Mesendoderm (in vitro differentiated cells): ENCODE measurements at regions not wholly inside any gene's neighbourhood (a gene's known extent, or its start where the extent isn't known, plus 50 kb on each side); places are given as distances from the start of the nearest gene placed in this dataset.
A peak's percentile ranks its signal among the peaks of the same experiment; 100 is the strongest.

Experiments
- DNase-seq: peaks from one replicate; pipeline ENCODE4 v3.0.0; 2013
- H2AK5ac ChIP-seq: 2 replicates; pipeline ENCODE4 v1.6.1; 2013; ENCODE audit warnings: low read length, inconsistent platforms
- H2BK120ac ChIP-seq: 2 replicates; pipeline ENCODE4 v1.6.1; 2013; ENCODE audit warnings: low read depth, mild to moderate bottlenecking, low read length, moderate library complexity, mixed read lengths
- H2BK15ac ChIP-seq: replicated peaks from 2 replicates; pipeline ENCODE4 v1.6.1; 2013; ENCODE audit warnings: low read depth, mild to moderate bottlenecking, moderate library complexity
- H2BK5ac ChIP-seq: 2 replicates; pipeline ENCODE4 v1.6.1; 2013; ENCODE audit warnings: low read length, inconsistent platforms
- H3K18ac ChIP-seq: 2 replicates; pipeline ENCODE4 v1.6.1; 2013; ENCODE audit warnings: mild to moderate bottlenecking, low read length, mixed read lengths
- H3K23ac ChIP-seq: one replicate; pipeline ENCODE4 v1.6.1; 2013; ENCODE audit warnings: low read length
- H3K27ac ChIP-seq: 2 replicates; pipeline ENCODE4 v1.5.1; 2013; ENCODE audit warnings: low read depth, mild to moderate bottlenecking, inconsistent platforms, low read length, moderate library complexity
- H3K27me3 ChIP-seq: 2 replicates; pipeline ENCODE4 v1.6.1; 2013; ENCODE audit warnings: low read length, control low read depth, mild to moderate bottlenecking, inconsistent platforms; ENCODE audit not compliant: insufficient read depth, poor library complexity
- H3K36me3 ChIP-seq: 2 replicates; pipeline ENCODE4 v1.6.1; 2013; ENCODE audit warnings: low read length, inconsistent platforms; ENCODE audit not compliant: control insufficient read depth, insufficient read depth
- H3K4ac ChIP-seq: one replicate; pipeline ENCODE4 v1.6.1; 2013; ENCODE audit warnings: low read depth, mild to moderate bottlenecking, low read length, moderate library complexity
- H3K4me1 ChIP-seq: 2 replicates; pipeline ENCODE4 v1.6.1; 2013; ENCODE audit warnings: low read depth, low read length, inconsistent platforms; ENCODE audit not compliant: control insufficient read depth
- H3K4me2 ChIP-seq: 2 replicates; pipeline ENCODE4 v1.6.1; 2013; ENCODE audit warnings: low read length
- H3K4me3 ChIP-seq: 2 replicates; pipeline ENCODE4 v1.5.1; 2013; ENCODE audit warnings: mild to moderate bottlenecking, low read length
- H3K56ac ChIP-seq: one replicate; pipeline ENCODE4 v1.6.1; 2013; ENCODE audit warnings: low read length
- H3K79me1 ChIP-seq: 2 replicates; pipeline ENCODE4 v1.6.1; 2013; ENCODE audit warnings: low read length, inconsistent platforms
- H3K79me2 ChIP-seq: 2 replicates; pipeline ENCODE4 v1.6.1; 2013; ENCODE audit warnings: mild to moderate bottlenecking, low read length; ENCODE audit not compliant: control insufficient read depth, insufficient read depth
- H3K9ac ChIP-seq: 2 replicates; pipeline ENCODE4 v1.6.1; 2013; ENCODE audit warnings: low read length, inconsistent platforms
- H4K5ac ChIP-seq: one replicate; pipeline ENCODE4 v1.6.1; 2013; ENCODE audit warnings: low read length
- H4K8ac ChIP-seq: one replicate; pipeline ENCODE4 v1.6.1; 2013; ENCODE audit warnings: low read depth, mild to moderate bottlenecking, control low read depth, low read length, moderate library complexity
- WGBS: extraction: QIAGEN DNeasy Blood & Tissue Kit; methylation state at CpG from one replicate; pipeline ENCODE4 v1.1.7; 2013; ENCODE audit warnings: low lambda C conversion rate, missing lambda C conversion rate; ENCODE audit not compliant: insufficient coverage; ENCODE audit errors: extremely low coverage; 5-methylcytosine and 5-hydroxymethylcytosine counted together

DNA sequence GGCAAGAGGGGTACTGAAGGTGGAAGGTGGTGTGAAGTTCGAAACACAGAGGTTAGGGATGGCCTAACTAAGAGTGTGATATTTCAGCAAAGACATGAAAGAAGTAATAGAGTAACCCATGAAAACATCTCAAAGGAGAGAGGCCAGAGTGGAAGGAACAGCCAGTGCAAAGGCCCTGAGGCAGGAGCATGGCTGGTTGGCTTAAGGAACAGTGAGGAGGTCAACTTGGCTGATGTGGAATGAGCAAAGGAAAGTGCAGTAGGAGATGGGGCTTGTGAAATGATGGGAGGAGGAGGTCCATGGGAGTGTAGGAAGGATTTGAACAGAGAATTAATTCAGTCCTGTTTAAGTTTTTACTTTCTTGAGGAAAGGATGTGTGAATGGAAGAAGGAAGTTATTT, 178.3 kb upstream of the ZNF608 start:
- Histone ChIP-seq H3K79me2 (no peaks in the 10 kb centered on the region), H3K36me3 (no peaks in the 10 kb centered on the region), H2BK120ac (no peak overlapping the region), H3K4me3 (no peak overlapping the region), H3K27ac (no peak overlapping the region), H3K18ac (no peak overlapping the region), H3K4me1 (peaks cover 12% of the 10 kb centered on the region), H3K9ac (no peak overlapping the region), H3K56ac (no peak overlapping the region), H2BK15ac (no peak overlapping the region), H4K5ac (no peak overlapping the region), H3K27me3 (no peaks in the 10 kb centered on the region), H3K4ac (no peak overlapping the region), H2BK5ac (peak overlapping the region; percentile 20), H3K79me1 (no peaks in the 10 kb centered on the region), H3K4me2 (no peak overlapping the region), H4K8ac (no peak overlapping the region), H3K23ac (no peak overlapping the region), H2AK5ac (peak overlapping the region; percentile 65)
- DNase-seq = no peak
- 100% methylated on average over 1 of the region's 1 CpG for WGBS

DNA sequence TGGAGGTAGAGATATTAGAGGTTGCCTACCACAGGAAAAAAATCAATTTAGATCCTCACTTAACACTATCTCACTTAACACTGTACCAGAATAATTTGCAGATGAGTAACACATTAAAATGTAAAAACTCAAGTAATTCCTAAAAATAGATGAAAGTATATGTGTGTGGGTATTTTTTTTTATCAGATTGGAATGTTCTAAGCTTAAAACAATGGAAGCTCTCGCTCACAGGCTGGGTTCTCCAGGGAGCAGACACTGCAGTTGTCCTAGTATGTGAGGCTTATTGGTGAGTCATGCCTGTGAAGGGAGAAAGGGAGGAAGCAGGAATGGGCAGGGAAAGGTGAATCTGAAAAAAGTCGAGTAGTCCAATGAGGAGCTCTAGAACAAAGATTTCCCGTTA, 181.3 kb upstream of the ZNF608 start:
- WGBS = no CpG with 5 or more reads among the region's 3 CpGs
- Histone ChIP-seq H2BK15ac (no peak overlapping the region), H2BK120ac (no peak overlapping the region), H3K36me3 (no peaks in the 10 kb centered on the region), H3K79me1 (no peaks in the 10 kb centered on the region), H3K4me1 (peaks cover 9% of the 10 kb centered on the region), H3K79me2 (no peaks in the 10 kb centered on the region), H4K5ac (no peak overlapping the region), H3K4me2 (no peak overlapping the region), H3K4me3 (no peak overlapping the region), H3K4ac (no peak overlapping the region), H3K18ac (no peak overlapping the region), H2BK5ac (no peak overlapping the region), H3K23ac (no peak overlapping the region), H4K8ac (no peak overlapping the region), H3K56ac (no peak overlapping the region), H3K9ac (no peak overlapping the region), H3K27ac (no peak overlapping the region), H2AK5ac (no peak overlapping the region), H3K27me3 (no peaks in the 10 kb centered on the region)
- DNase-seq = peak; percentile 82

DNA sequence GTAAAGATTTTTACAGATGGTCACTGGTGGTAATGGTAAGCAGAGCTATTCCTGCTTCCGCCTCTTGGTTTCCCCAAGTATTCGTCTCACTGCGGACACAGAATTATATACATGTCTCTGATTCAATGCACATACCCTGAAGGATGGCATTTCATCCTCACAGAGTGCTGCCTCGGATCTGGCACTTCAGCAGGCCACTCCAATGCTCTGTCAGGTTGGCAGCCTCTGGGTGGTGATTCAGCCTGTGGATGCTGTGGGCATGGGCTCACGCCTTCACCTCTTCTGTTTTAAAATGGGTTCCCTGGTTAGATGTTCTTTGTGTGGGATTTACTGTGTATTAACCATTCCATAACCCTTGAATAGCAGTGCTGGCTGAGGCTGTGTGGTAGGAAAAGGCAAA, 182.6 kb upstream of the ZNF608 start:
- no peak overlapping the region for H3K4me2 ChIP-seq
- no peak overlapping the region for H2AK5ac ChIP-seq
- H2BK15ac ChIP-seq = no peak overlapping the region
- no peak overlapping the region for H3K27ac ChIP-seq
- H2BK5ac ChIP-seq = no peak overlapping the region
- no peak overlapping the region for H3K4ac ChIP-seq
- WGBS = no CpG with 5 or more reads among the region's 5 CpGs
- no peaks in the 10 kb centered on the region for H3K79me1 ChIP-seq
- H2BK120ac ChIP-seq = no peak overlapping the region
- H3K18ac ChIP-seq = no peak overlapping the region
- H3K36me3 ChIP-seq = no peaks in the 10 kb centered on the region
- H3K9ac ChIP-seq = no peak overlapping the region
- no peaks in the 10 kb centered on the region for H3K79me2 ChIP-seq
- no peak overlapping the region for H4K5ac ChIP-seq
- no peak for DNase-seq
- no peak overlapping the region for H3K4me3 ChIP-seq
- no peak overlapping the region for H3K23ac ChIP-seq
- H4K8ac ChIP-seq = no peak overlapping the region
- H3K4me1 ChIP-seq = peaks cover 3% of the 10 kb centered on the region
- H3K27me3 ChIP-seq = no peaks in the 10 kb centered on the region
- no peak overlapping the region for H3K56ac ChIP-seq

- no peaks in the 10 kb centered on the region for H3K79me2 ChIP-seq
- no peak overlapping the region for H3K4me3 ChIP-seq
- no peaks in the 10 kb centered on the region for H3K36me3 ChIP-seq
These were observed 186.6 kb upstream of the ZNF608 start for GRCh38 chr5:124932791-124933600.

DNA sequence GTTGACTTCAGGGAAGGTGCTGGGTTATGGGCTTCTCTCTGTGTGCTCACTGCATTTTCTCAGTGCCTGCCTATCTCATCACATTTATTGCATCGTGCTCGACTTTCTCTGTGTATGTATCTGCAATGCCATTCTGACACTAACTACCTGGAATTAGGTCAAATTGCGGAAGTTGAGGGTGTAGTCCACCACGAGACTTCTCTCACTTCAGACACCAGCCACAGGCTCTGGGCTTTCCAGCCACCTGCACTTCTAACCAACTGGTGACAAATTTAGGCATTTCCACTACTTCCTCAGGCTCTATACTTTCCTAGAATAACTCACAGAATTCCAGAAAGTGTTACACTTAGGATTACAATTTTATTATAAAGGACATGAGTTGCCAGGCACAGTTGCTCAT, 188.6 kb upstream of the ZNF608 start:
- no peak overlapping the region for H2BK5ac ChIP-seq
- no peak overlapping the region for H3K4me2 ChIP-seq
- no peaks in the 10 kb centered on the region for H3K79me1 ChIP-seq
- H2BK120ac ChIP-seq = peak overlapping the region; percentile 49
- H2AK5ac ChIP-seq = no peak overlapping the region
- DNase-seq = no peak
- WGBS = no CpG with 5 or more reads among the region's 4 CpGs
- no peaks in the 10 kb centered on the region for H3K4me1 ChIP-seq
- H3K18ac ChIP-seq = no peak overlapping the region
- no peak overlapping the region for H3K27ac ChIP-seq
- H2BK15ac ChIP-seq = no peak overlapping the region
- H3K4me3 ChIP-seq = no peak overlapping the region
- H3K4ac ChIP-seq = no peak overlapping the region
- H4K8ac ChIP-seq = no peak overlapping the region
- no peak overlapping the region for H3K23ac ChIP-seq
- H4K5ac ChIP-seq = no peak overlapping the region
- H3K79me2 ChIP-seq = no peaks in the 10 kb centered on the region
- no peaks in the 10 kb centered on the region for H3K27me3 ChIP-seq
- no peak overlapping the region for H3K56ac ChIP-seq
- no peak overlapping the region for H3K9ac ChIP-seq
- no peaks in the 10 kb centered on the region for H3K36me3 ChIP-seq

More at GRCh38 chr5:124932791-124933600, 186.6 kb upstream of the ZNF608 start:
- H4K5ac ChIP-seq = no peak overlapping the region
- H3K4me1 ChIP-seq = no peaks in the 10 kb centered on the region
- no peak overlapping the region for H3K18ac ChIP-seq
- no peak overlapping the region for H3K27ac ChIP-seq
- H2BK120ac ChIP-seq = no peak overlapping the region
- no peak for DNase-seq
- no peak overlapping the region for H3K9ac ChIP-seq
- H3K27me3 ChIP-seq = no peaks in the 10 kb centered on the region
- peak overlapping the region; percentile 68 for H3K4ac ChIP-seq
- H3K4me2 ChIP-seq = no peak overlapping the region
- H2BK15ac ChIP-seq = no peak overlapping the region
- no peak overlapping the region for H2AK5ac ChIP-seq
- no CpG with 5 or more reads among the region's 4 CpGs for WGBS
- no peak overlapping the region for H3K23ac ChIP-seq
- no peak overlapping the region for H4K8ac ChIP-seq
- H3K56ac ChIP-seq = no peak overlapping the region
- H3K79me1 ChIP-seq = no peaks in the 10 kb centered on the region
- H2BK5ac ChIP-seq = no peak overlapping the region

- no peaks in the 10 kb centered on the region for H3K4me1 ChIP-seq
- no peak overlapping the region for H2BK15ac ChIP-seq
- H3K27ac ChIP-seq = no peak overlapping the region
- no peak overlapping the region for H3K4me2 ChIP-seq
- H3K9ac ChIP-seq = no peak overlapping the region
- H3K23ac ChIP-seq = no peak overlapping the region
- no peak overlapping the region for H3K4me3 ChIP-seq
- no peak overlapping the region for H2BK5ac ChIP-seq
- peak overlapping the region; percentile 73 for H2BK120ac ChIP-seq
- H3K18ac ChIP-seq = peak overlapping the region; percentile 28
- H3K79me1 ChIP-seq = no peaks in the 10 kb centered on the region
- H4K8ac ChIP-seq = no peak overlapping the region
- no peaks in the 10 kb centered on the region for H3K27me3 ChIP-seq
- H3K56ac ChIP-seq = no peak overlapping the region
- no peak for DNase-seq
- H3K79me2 ChIP-seq = no peaks in the 10 kb centered on the region
- no peak overlapping the region for H3K4ac ChIP-seq
- WGBS = no CpG with 5 or more reads among the region's 4 CpGs
- H3K36me3 ChIP-seq = no peaks in the 10 kb centered on the region
- H2AK5ac ChIP-seq = no peak overlapping the region
- no peak overlapping the region for H4K5ac ChIP-seq
These were observed 190.1 kb upstream of the ZNF608 start for GRCh38 chr5:124936626-124936933.
